ENCODE measurements at regions not wholly inside any gene's neighbourhood (a gene's known extent, or its start where the extent isn't known, plus 50 kb on each side); places are given as distances from the start of the nearest gene placed in this dataset.

DNA sequence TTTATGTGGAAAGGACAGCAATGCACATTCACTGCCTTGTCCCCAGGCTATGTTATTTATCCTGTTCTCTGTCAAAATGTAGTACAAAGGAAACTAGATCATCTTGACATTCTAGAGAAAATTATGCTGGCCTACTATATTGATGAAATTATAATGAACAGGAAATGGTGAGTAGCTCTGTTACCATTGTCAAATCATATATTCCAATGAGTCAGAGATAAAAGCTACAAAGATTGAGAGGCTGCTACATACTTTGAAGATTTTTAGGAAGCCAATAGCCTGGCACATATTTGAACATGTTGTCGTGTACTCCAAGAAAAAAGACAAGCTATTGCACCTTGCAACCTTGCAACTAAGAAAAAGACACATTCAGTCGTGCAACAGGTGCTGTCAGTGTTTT, 52.7 kb upstream of the TET2 start:
- TF ChIP-seq OSR1 (CRISPR knock-in tag; IDR thresholded peaks at IDR 0.05) (no peak), PPARA (CRISPR knock-in tag; IDR thresholded peaks at IDR 0.05; ENCODE audit: borderline replicate concordance) (no peak), TSHZ2 (CRISPR knock-in tag; IDR thresholded peaks at IDR 0.05) (no peak), POU6F1 (CRISPR knock-in tag; IDR thresholded peaks at IDR 0.05; ENCODE audit: borderline replicate concordance, low read depth) (no peak), BACH2 (CRISPR knock-in tag; IDR thresholded peaks at IDR 0.05; ENCODE audit: borderline replicate concordance) (no peak), CREB5 (CRISPR knock-in tag; IDR thresholded peaks at IDR 0.05; ENCODE audit: low read depth) (no peak), RARB (CRISPR knock-in tag; IDR thresholded peaks at IDR 0.05) (no peak), ESRRG (CRISPR knock-in tag; IDR thresholded peaks at IDR 0.05) (no peak), ZNF565 (CRISPR knock-in tag; conservative IDR thresholded peaks at IDR 0.05; ENCODE audit: low read depth) (no peak), ZC3H10 (CRISPR knock-in tag; IDR thresholded peaks at IDR 0.05) (no peak), GLIS3 (CRISPR knock-in tag; IDR thresholded peaks at IDR 0.05) (no peak), ZNF8 (CRISPR knock-in tag; IDR thresholded peaks at IDR 0.05) (no peak), ZFP30 (CRISPR knock-in tag; IDR thresholded peaks at IDR 0.05) (no peak)
- no peak for ATAC-seq

Data from SK-N-SH treated with all-trans-retinoic acid at 6 μM for 48 hours (cell line).